Right atrium auricular region (tissue), 2 donors: ENCODE measurements at regions not wholly inside any gene's neighbourhood (a gene's known extent, or its start where the extent isn't known, plus 50 kb on each side); places are given as distances from the start of the nearest gene placed in this dataset.

Experiments used
- DNase-seq: peaks from one replicate; pipeline ENCODE4 v3.0.0-alpha.2; 2019; ENCODE audit warnings: low spot score
- H3K27ac ChIP-seq, 2 donors: fragments of 200-600 bp; sonication (generic); 1 replicate in 1 of 2; 2 replicates in 1 of 2; pipeline ENCODE4 v1.5.1; 2016 to 2019
- H3K27me3 ChIP-seq, 2 donors: fragments of 200-600 bp; sonication (generic); one replicate each; pipeline versions ENCODE4 v1.5.1 to v1.6.0; 2017 to 2019
- H3K36me3 ChIP-seq: fragments of 200-600 bp; sonication (generic); one replicate; pipeline ENCODE4 v1.5.1; 2016
- H3K4me1 ChIP-seq, 2 donors: fragments of 200-600 bp; sonication (generic); one replicate each; pipeline versions ENCODE4 v1.5.1 to v1.6.0; 2017 to 2019
- H3K4me3 ChIP-seq, 2 donors: fragments of 200-600 bp; sonication (generic); 1 replicate in 1 of 2; 2 replicates in 1 of 2; pipeline ENCODE4 v1.5.1; 2017 to 2019; ENCODE audit warnings: mild to moderate bottlenecking in 1 of 2, moderate library complexity in 1 of 2
- H3K9me3 ChIP-seq, 2 donors: fragments of 200-600 bp; sonication (generic); one replicate each; pipeline ENCODE4 v1.5.1; 2019
- TF ChIP-seq, protein P1 (sequence below), 2 donors: fragments of 200-600 bp; sonication (generic); IDR thresholded peaks; one replicate each; pipeline ENCODE4 v1.5.1; 2019; ENCODE audit warnings: antibody characterized with exemption in 2 of 2

- TF ChIP-seq, protein P1, sequence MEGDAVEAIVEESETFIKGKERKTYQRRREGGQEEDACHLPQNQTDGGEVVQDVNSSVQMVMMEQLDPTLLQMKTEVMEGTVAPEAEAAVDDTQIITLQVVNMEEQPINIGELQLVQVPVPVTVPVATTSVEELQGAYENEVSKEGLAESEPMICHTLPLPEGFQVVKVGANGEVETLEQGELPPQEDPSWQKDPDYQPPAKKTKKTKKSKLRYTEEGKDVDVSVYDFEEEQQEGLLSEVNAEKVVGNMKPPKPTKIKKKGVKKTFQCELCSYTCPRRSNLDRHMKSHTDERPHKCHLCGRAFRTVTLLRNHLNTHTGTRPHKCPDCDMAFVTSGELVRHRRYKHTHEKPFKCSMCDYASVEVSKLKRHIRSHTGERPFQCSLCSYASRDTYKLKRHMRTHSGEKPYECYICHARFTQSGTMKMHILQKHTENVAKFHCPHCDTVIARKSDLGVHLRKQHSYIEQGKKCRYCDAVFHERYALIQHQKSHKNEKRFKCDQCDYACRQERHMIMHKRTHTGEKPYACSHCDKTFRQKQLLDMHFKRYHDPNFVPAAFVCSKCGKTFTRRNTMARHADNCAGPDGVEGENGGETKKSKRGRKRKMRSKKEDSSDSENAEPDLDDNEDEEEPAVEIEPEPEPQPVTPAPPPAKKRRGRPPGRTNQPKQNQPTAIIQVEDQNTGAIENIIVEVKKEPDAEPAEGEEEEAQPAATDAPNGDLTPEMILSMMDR (IDR thresholded peaks at IDR 0.05), result no peak
- no peaks in the 10 kb centered on the region for H3K9me3 ChIP-seq
- no peaks in the 10 kb centered on the region for H3K36me3 ChIP-seq
- H3K27ac ChIP-seq, result no peak overlapping the region
- H3K4me1 ChIP-seq, result no peaks in the 10 kb centered on the region
- no peaks in the 10 kb centered on the region for H3K27me3 ChIP-seq
- no peak overlapping the region for H3K4me3 ChIP-seq
- no peak for DNase-seq
These were observed 280.6 kb downstream of the TTLL7 start for GRCh38 chr1:83718338-83718737.

- no peak overlapping the region for H3K4me3 ChIP-seq
- DNase-seq, result no peak
- no peaks in the 10 kb centered on the region for H3K9me3 ChIP-seq
- no peak overlapping the region for H3K27ac ChIP-seq
- H3K4me1 ChIP-seq, result no peaks in the 10 kb centered on the region
- TF ChIP-seq, protein P1 (IDR thresholded peaks at IDR 0.05), result no peak
- no peaks in the 10 kb centered on the region for H3K36me3 ChIP-seq
- H3K27me3 ChIP-seq, result no peaks in the 10 kb centered on the region
These were observed 281.1 kb downstream of the TTLL7 start for GRCh38 chr1:83717785-83718184.

DNA sequence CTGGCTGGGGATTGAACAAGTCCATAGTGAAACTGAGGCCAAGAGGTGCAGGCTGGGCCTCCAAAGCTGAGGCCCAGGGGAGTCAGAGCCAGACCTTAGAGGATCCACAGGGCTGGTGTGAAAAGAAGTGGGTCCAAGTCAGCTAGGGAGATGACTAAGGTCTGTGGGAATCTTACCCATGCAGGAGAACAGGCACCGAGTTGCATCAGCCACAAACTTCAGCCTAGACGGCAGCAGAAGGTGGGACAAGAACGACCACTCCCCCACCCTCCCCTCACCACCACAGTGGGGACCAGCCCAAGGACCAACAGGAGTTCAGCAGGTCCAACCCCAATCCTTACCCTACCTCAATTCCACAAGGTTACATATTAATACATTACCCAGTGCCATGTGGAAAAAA lies 282.3 kb downstream of the TTLL7 start:
- Histone ChIP-seq H3K27ac (no peak overlapping the region), H3K27me3 (no peaks in the 10 kb centered on the region), H3K4me1 (no peaks in the 10 kb centered on the region), H3K4me3 (no peak overlapping the region), H3K9me3 (no peaks in the 10 kb centered on the region), H3K36me3 (no peaks in the 10 kb centered on the region)
- TF ChIP-seq, protein P1 (IDR thresholded peaks at IDR 0.05), result no peak
- DNase-seq, result no peak

GRCh38 chr1:83715550-83715949 lies 283.4 kb downstream of the TTLL7 start:
- H3K36me3 ChIP-seq, result no peaks in the 10 kb centered on the region
- TF ChIP-seq, protein P1 (IDR thresholded peaks at IDR 0.05), result no peak

GRCh38 chr1:83709662-83710061 lies 289.3 kb downstream of the TTLL7 start:
- Histone ChIP-seq H3K27ac (no peak overlapping the region), H3K9me3 (no peaks in the 10 kb centered on the region), H3K36me3 (no peaks in the 10 kb centered on the region), H3K4me3 (no peak overlapping the region), H3K4me1 (no peaks in the 10 kb centered on the region), H3K27me3 (no peaks in the 10 kb centered on the region)
- DNase-seq, result no peak
- TF ChIP-seq, protein P1 (IDR thresholded peaks at IDR 0.05), result no peak

More at GRCh38 chr1:83715550-83715949, 283.4 kb downstream of the TTLL7 start:
- no peaks in the 10 kb centered on the region for H3K27me3 ChIP-seq
- no peaks in the 10 kb centered on the region for H3K9me3 ChIP-seq
- no peaks in the 10 kb centered on the region for H3K4me1 ChIP-seq
- H3K27ac ChIP-seq, result no peak overlapping the region
- H3K4me3 ChIP-seq, result no peak overlapping the region
- no peak for DNase-seq

- Histone ChIP-seq H3K36me3 (no peaks in the 10 kb centered on the region), H3K4me3 (no peak overlapping the region), H3K9me3 (no peaks in the 10 kb centered on the region), H3K4me1 (no peaks in the 10 kb centered on the region), H3K27ac (no peak overlapping the region), H3K27me3 (no peaks in the 10 kb centered on the region)
- TF ChIP-seq, protein P1 (IDR thresholded peaks at IDR 0.05), result no peak
- DNase-seq, result no peak
These were observed 292.5 kb downstream of the TTLL7 start for GRCh38 chr1:83706354-83706938.
